ENCODE measurements at regions not wholly inside any gene's neighbourhood (a gene's known extent, or its start where the extent isn't known, plus 50 kb on each side); places are given as distances from the start of the nearest gene placed in this dataset.

GRCh38 chr5:158324236-158324635, 465.3 kb upstream of the CLINT1 start:
- TF ChIP-seq CTCF (IDR thresholded peaks at IDR 0.05; ENCODE audit: insufficient read depth, low read length, poor library complexity, severe bottlenecking) (no peak), EZH2phosphoT487 (conservative IDR thresholded peaks at IDR 0.05; ENCODE audit: low read length) (no peak)

All from SU-DHL-6 (cell line).